GM19025 (cell line): ENCODE measurements at regions not wholly inside any gene's neighbourhood (a gene's known extent, or its start where the extent isn't known, plus 50 kb on each side); places are given as distances from the start of the nearest gene placed in this dataset.

Source experiments
- ATAC-seq: cut with Tn5 transposase; IDR thresholded peaks from one replicate; pipeline ENCODE4 v1.9.1; 2021; ENCODE audit warnings: mild to moderate bottlenecking, low read depth, moderate library complexity; ENCODE audit not compliant: unreplicated experiment

- no peak for ATAC-seq
Measured at GRCh38 chr10:121213437-121213836, 362.3 kb downstream of the WDR11 start.

- no peak for ATAC-seq
Measured at GRCh38 chr10:121216295-121216694, 365.1 kb downstream of the WDR11 start.

- ATAC-seq = no peak
Measured at GRCh38 chr10:121216721-121217181, 365.6 kb downstream of the WDR11 start.

DNA sequence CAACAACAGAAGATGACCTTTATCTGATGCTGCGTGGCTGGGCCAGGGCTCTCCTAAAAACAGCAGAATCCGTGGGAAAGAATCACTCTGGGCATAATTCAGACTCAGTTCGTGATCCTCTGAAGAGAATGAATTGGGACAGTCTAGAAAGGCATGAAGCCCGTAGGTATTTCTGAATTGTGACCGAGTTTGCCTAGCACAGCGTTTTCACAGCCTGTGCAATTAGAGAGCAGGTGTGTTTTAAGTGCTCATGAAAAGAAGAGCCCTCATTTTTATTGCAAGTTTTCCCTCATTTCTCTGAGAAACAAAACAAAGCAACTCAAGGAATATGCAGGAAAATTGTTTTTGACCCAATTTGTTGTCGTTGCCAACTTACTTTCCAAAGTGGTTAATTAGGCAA, 366.2 kb downstream of the WDR11 start:
- no peak for ATAC-seq

DNA sequence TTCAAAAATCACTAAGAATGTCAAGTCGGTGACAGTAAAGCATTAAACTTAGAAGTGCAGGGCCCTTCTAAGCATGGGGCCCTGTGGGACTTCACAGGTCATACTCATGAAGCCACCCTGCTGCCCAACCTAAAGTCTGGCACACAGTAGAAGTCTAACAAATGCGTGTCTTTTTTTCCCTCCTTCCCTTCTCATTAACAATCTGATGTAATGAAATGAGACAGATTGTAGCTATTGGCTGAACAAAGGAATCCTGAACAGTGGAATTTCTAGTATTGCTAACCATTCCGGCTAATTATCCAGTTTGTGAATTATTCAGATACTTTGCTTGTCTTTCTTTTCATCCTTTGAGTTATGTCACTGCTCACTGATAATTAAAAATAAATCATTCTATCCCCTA, 369.9 kb downstream of the WDR11 start:
- ATAC-seq = no peak

DNA sequence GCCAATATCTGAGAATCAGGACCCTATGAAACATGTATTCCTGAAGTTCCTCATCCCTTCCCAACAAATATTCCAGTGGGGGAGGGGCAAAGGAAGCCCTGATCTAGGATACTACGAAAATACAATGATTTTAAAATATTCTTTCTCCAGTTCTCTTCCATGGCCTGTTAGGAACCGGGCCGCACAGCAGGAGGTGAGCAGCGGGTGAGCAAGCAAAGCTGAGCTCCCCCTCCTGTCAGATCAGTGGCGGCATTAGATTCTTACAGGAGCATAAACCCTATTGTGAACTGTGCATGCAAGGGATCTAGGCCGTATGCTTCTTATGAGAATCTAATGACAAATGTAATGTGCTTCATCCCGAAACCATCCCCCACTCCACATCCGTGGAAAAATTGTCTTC, 370.8 kb downstream of the WDR11 start:
- no peak for ATAC-seq

- ATAC-seq = no peak
Measured at GRCh38 chr10:121222842-121223241, 371.7 kb downstream of the WDR11 start.

GRCh38 chr10:121231079-121231478, 367.2 kb downstream of the FGFR2 start:
- ATAC-seq = no peak

DNA sequence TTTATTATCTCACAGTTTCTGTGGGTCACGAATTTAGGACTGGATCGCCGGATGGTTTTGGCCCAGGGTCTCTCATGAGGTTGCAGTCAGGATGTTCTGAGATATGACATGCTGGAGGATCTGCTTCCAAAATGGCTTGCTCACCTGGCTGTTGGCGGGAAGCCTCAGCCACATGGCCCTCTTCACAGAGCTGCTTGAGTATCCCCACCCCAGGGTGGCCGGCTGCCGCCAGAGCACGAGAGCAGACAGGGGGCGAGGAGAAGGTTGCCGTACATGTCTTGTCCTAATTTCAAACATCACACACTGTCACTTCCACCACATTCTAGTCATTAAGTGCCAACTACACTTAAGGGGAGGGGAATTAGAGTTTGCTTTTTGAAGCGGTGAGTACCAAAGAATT, 365.8 kb downstream of the FGFR2 start:
- no peak for ATAC-seq

DNA sequence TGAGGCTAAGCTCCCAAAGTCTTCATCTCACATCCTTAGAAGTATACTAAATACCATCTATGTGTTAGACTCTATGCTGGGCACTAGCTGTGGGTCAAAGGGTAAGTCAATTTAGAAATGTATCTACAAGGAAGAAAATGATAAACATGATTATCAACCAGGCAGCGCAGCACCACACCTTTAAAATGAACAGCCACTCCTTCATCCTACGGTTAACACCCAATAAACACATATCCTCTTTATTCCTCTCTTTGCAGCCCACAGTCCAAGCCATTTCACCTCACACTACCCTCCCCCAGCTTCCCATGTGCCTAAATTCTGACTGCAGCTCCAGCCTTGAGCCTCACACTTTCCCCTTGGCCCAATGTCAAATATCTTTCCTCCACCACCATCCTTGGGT, 362.6 kb downstream of the FGFR2 start:
- no peak for ATAC-seq

GRCh38 chr10:121236621-121237020, 361.6 kb downstream of the FGFR2 start:
- ATAC-seq = no peak

DNA sequence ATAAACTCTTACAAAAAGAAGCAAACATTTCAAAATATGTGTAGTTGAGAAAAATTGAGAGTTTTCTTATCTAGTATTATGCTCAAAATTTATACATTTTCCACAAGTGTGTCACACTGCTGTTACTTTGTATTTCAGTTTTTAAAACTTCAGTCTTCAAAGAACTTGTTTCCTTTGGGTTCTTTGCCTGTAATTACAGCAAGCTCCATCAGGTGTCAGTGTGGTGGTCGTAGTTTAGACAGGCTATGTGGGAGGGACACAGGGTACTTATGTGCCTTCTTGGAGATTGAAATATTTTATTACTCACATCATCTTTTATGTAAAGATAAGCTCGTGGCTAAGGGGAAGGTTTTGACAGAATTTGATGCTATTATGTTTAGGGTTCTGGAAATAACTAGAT, 360.5 kb downstream of the FGFR2 start:
- no peak for ATAC-seq

- ATAC-seq = no peak
Measured at GRCh38 chr10:121240011-121240410, 358.2 kb downstream of the FGFR2 start.

DNA sequence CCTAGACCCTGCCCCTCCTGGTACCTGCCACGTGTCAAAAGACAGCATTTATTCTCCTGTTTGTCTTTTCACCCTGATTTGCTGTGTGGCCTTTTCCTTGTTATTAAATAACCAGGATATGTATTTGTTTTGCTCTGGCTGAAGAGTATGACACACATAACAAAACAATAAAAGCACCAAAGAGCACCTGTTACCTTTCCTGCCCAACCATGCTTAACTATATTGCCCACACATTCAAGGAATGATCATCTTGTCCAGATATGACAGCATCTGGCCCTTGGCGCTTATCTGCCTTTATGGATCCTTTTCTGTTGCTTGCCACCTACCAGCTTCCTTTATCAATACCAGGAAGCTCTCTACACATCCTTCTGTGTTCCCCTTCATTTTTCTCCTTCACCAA, 357.7 kb downstream of the FGFR2 start:
- no peak for ATAC-seq

- ATAC-seq = no peak
Measured at GRCh38 chr10:121241337-121241736, 356.9 kb downstream of the FGFR2 start.

GRCh38 chr10:121242741-121243608, 355.3 kb downstream of the FGFR2 start:
- no peak for ATAC-seq

DNA sequence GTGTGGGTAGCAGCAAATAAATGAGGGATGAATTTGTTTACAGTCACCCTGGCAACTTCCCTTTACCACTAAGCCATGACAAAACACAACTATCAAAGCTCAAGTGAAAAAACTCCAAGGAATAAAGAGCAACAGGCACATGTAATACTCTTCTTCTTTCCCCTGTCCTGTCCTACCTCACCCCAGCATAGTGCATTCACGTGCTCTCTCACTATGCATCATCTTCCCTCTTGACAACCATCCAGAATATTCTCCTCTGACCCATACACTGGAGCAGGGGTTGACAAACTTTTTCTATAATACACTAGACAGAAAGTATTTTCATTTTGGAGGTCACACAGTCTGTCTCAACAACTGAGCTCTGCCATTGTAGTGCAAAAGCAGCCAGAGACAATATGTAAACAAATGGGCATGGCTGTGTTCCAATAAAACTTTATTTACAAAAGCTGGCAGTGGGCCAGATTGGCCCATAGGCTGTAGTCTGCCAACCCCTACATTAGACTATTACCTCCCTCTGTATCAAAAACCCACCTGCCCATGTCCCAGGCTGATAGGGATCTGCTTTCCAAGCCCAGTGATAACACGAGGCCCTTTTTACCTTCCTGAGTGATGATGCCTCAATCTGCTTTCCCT, 354.5 kb downstream of the FGFR2 start:
- no peak for ATAC-seq

- no peak for ATAC-seq
Measured at GRCh38 chr10:121244818-121245217, 353.4 kb downstream of the FGFR2 start.

DNA sequence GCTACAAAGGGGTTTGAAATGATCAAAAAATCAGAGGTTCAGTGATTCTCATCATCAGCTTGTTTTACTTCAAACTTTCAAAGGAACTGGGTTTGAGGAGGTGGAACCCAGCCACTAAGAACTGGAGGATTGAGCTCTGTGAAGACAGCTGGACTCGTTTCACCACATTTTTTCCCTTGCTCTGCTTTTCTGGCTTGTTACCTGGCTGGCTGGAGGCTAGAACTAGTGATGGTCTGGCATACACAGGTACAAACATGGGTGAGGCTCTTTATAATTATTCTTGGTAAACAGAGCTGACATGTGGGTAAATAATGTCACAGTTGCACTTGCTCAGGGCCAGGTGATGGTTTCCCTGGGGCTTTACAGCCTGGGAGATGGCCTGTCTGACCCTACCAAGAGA, 352.5 kb downstream of the FGFR2 start:
- no peak for ATAC-seq

GRCh38 chr10:121248266-121248665, 350.0 kb downstream of the FGFR2 start:
- ATAC-seq = no peak

DNA sequence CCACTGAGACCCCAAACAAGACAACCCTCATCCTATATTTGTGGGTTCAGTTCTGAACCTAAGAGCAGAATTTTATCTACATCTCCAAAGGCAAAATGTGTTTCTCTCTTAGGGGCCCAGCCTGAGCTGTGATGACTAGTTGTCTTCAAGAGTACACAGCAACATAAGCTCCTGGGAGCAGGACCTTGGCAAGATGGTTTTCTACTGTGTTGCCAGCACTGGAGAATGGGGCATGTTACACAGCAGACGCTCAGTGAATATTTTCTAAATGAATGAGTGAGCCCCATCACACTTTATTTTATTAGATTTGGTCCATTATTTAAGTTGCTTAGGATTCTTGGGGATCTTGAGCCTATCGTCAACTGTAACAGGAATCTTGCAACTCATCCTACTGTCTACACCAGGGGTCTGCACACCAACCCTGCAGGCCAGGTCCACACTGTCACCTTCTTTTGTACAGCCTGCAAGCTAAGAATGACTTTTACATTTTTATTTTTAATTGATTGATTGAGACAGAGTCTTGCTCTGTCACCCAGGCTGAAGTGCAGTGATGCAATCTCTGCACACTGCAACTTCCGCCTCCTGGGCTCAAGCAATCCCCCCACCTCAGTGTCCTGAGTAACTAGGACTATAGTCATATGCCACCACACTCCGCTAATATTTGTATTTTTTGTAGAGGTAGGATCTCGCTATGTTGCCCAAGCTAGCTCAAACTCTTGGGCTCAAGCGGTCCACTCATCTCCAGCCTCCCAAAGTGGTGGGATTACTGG, 347.1 kb downstream of the FGFR2 start:
- ATAC-seq = no peak
